ENCODE measurements at regions not wholly inside any gene's neighbourhood (a gene's known extent, or its start where the extent isn't known, plus 50 kb on each side); places are given as distances from the start of the nearest gene placed in this dataset.

GRCh38 chr4:127383666-127384065, 249.1 kb upstream of the INTU start:
- no peak for TF ChIP-seq CTCF (IDR thresholded peaks at IDR 0.05)
- TF ChIP-seq POLR2A (IDR thresholded peaks at IDR 0.05), result no peak
- TF ChIP-seq EP300 (IDR thresholded peaks at IDR 0.05), result no peak
